ENCODE measurements at regions not wholly inside any gene's neighbourhood (a gene's known extent, or its start where the extent isn't known, plus 50 kb on each side); places are given as distances from the start of the nearest gene placed in this dataset.
A peak's percentile ranks its signal among the peaks of the same experiment; 100 is the strongest.

DNA sequence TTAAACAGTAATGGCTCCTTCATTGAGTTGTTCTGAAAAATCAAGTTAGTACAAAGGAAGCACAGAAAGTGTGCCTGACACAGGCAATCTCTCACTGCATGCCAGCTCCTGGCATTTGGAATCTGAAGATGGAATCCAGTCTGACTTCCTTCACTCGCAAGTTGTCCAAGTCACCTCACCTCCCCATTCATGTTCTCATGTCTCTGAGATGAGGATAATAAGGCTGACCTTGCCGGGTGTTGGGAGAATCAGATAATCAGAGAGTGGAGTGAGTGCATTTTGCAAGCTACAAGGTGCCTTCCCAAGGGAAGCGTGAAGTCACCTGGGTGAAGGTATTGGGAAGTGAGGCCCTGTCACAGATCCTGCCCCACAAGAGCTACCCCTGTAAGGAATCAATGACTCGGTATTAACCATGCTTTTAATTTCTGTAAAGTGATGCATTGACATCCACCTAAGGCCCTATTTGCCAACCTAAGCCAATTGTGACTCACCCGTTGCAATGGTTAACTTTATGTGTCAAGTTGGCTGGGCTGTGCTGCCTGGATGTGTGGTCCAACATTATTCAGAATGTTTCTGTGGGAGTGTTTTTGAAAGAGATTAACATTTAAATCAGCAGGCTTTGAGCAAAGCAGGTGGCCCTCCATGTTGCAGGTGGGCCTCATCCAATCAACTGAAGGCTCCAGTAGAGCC is 62.5 kb upstream of the TARBP1 start:
- Mint-ChIP-seq H3K36me3 (ENCODE audit: low read depth) (no peaks in the 10 kb centered on the region), H3K4me3 (no peak overlapping the region), H3K27me3 (peaks cover 5% of the 10 kb centered on the region), H3K27ac (no peak overlapping the region), H3K4me1 (ENCODE audit: low read depth) (peaks cover 33% of the 10 kb centered on the region), H3K9me3 (no peaks in the 10 kb centered on the region)
- intact Hi-C loops (cut with micrococcal nuclease) = no loop called here

- intact Hi-C loops (cut with micrococcal nuclease) = no loop called here
- Mint-ChIP-seq H3K36me3 (ENCODE audit: low read depth) (no peaks in the 10 kb centered on the region), H3K4me1 (ENCODE audit: low read depth) (peaks cover 33% of the 10 kb centered on the region), H3K4me3 (no peak overlapping the region), H3K9me3 (no peaks in the 10 kb centered on the region), H3K27ac (peak overlapping the region; percentile 31), H3K27me3 (peaks cover 5% of the 10 kb centered on the region)
Measured at GRCh38 chr1:234540404-234540762, 61.4 kb upstream of the TARBP1 start.

DNA sequence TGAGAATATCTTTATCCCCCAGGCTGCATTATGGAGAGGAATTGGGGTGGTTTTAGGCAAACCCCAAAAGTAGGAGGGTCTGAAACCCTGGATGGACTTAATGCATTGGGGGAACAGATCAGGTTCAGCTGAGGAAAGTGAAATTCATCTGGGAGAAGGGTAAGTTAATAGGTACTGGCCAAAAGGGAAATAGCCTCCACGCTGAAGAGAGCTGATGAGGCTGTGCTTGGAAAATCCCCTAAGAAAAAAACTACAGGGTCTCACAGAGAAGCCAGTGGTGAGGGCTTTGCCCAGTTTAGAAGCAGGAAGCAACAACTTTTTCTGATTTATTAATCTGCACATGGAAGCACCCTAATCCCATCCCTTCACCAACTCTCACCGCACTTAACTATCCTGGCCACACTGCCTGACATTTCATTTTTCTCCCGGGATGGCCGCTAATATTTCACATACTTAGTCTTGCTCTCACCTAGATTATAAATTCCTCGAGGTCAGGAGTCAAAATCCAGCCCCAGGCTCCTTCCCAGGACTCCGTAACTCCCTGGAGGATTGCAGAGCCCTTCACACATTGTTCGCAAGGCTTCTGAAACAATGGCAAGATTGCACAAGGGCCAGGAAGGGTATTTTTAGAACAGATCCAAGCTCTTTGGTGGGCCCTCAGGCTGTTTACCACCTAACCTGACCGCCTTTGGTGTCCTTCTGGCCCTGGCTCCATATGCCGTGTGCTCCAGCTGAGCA is 60.9 kb upstream of the TARBP1 start:
- Mint-ChIP-seq H3K4me1 (ENCODE audit: low read depth) (peaks cover 28% of the 10 kb centered on the region), H3K9me3 (no peaks in the 10 kb centered on the region), H3K4me3 (no peak overlapping the region), H3K36me3 (ENCODE audit: low read depth) (no peaks in the 10 kb centered on the region), H3K27ac (no peak overlapping the region), H3K27me3 (peaks cover 2% of the 10 kb centered on the region)
- intact Hi-C loops (cut with micrococcal nuclease) = no loop called here

DNA sequence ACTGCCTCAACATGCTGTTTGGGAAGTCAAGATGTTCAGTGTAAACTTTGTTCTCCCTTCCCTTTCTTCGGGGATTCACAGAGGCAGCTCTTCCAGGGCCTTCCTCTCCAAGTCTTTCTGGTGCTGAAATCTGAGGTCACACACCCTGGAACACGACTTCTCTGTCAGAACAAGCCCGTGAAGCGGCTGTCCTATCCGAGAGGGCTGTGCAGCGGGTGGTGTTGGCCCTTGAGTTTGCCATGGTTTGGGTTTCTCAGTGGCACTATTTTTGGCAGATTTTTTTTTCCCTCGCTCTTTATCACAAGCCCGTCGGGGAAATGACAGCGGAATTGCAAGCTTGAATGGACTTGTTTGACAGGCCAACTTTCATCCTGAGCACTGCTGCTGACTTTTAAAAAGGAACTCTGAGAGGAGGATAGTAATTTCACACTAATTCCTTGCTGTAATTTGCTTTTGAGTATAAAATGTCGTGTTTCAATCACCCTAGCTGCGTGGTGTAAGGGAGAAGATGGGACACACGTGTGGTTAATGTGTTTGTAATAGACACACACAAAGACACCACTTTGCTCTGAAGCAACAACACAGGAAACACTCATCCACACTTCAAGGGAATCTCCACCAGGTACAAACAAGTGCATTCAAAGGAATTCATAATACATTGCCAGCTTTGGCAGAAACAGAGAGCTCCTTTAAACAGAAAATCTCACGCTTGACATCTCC is 60.1 kb upstream of the TARBP1 start:
- H3K4me3 Mint-ChIP-seq = no peak overlapping the region
- H3K27me3 Mint-ChIP-seq = no peaks in the 10 kb centered on the region
- intact Hi-C loops (cut with micrococcal nuclease) = no loop called here
- H3K36me3 Mint-ChIP-seq (ENCODE audit: low read depth) = no peaks in the 10 kb centered on the region
- H3K27ac Mint-ChIP-seq = no peak overlapping the region
- peaks cover 24% of the 10 kb centered on the region for H3K4me1 Mint-ChIP-seq (ENCODE audit: low read depth)
- no peaks in the 10 kb centered on the region for H3K9me3 Mint-ChIP-seq

DNA sequence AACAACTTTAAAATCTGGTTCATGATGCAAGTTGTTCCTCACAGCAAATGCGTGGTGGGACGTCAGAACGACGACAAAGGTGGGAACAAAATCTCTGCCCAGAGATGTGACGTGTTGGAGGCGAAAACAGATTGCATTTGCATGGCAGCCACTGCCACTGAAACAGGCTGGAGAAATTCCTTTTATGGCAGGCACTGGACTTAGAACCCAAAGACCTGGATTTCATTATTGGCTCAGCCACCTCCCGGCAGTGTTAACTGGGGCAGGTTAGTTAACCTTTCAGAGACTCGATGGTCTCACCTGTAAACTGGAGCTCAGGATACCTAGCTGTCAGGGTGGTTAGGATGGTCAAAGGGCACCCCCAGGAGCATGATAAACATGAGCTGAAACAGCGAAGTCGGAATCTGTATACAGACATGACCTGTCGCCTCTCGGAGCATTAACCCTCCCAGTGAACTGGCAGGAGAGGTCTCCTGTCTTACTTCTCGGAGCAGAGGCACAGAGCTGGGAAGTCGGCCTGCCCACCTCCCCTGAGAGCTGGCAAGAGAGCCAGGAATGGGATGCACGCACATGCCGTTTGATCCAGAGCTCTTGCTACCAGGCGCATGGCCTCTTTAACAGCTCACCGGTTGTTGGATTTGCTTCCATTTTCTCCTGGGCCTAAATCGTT is 59.2 kb upstream of the TARBP1 start:
- H3K4me1 Mint-ChIP-seq (ENCODE audit: low read depth) = peaks cover 24% of the 10 kb centered on the region
- no peaks in the 10 kb centered on the region for H3K36me3 Mint-ChIP-seq (ENCODE audit: low read depth)
- no peak overlapping the region for H3K27ac Mint-ChIP-seq
- no peaks in the 10 kb centered on the region for H3K27me3 Mint-ChIP-seq
- H3K9me3 Mint-ChIP-seq = no peaks in the 10 kb centered on the region
- intact Hi-C loops (cut with micrococcal nuclease) = no loop called here
- H3K4me3 Mint-ChIP-seq = no peak overlapping the region

- no peaks in the 10 kb centered on the region for H3K9me3 Mint-ChIP-seq
- intact Hi-C loops (cut with micrococcal nuclease) = no loop called here
- no peaks in the 10 kb centered on the region for H3K27me3 Mint-ChIP-seq
- no peaks in the 10 kb centered on the region for H3K36me3 Mint-ChIP-seq (ENCODE audit: low read depth)
- peaks cover 33% of the 10 kb centered on the region for H3K4me1 Mint-ChIP-seq (ENCODE audit: low read depth)
- H3K27ac Mint-ChIP-seq = no peak overlapping the region
- no peak overlapping the region for H3K4me3 Mint-ChIP-seq
Measured at GRCh38 chr1:234537236-234537635, 58.3 kb upstream of the TARBP1 start.

DNA sequence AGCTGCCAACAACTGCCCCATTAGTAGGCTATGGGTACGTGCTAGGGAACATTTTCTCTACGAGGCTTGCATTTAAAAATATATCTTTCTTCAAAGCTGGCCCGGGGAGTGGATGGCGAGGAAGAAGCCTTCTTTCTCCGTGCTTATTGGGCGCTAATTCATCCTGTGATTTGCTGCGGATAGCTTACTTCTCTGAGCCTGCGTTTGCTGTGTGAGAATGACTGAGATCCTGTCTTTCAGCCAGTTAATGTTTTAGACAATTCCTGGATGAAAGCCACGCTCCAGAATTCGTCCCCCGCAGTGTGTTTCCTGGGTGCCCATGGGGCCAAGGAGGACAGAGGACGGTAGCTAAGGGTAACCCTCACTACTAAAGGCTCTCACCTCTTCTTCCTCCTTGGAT is 57.8 kb upstream of the TARBP1 start:
- H3K4me3 Mint-ChIP-seq = no peak overlapping the region
- peaks cover 37% of the 10 kb centered on the region for H3K4me1 Mint-ChIP-seq (ENCODE audit: low read depth)
- intact Hi-C loops (cut with micrococcal nuclease) = no loop called here
- H3K9me3 Mint-ChIP-seq = no peaks in the 10 kb centered on the region
- no peak overlapping the region for H3K27ac Mint-ChIP-seq
- H3K27me3 Mint-ChIP-seq = no peaks in the 10 kb centered on the region
- no peaks in the 10 kb centered on the region for H3K36me3 Mint-ChIP-seq (ENCODE audit: low read depth)

DNA sequence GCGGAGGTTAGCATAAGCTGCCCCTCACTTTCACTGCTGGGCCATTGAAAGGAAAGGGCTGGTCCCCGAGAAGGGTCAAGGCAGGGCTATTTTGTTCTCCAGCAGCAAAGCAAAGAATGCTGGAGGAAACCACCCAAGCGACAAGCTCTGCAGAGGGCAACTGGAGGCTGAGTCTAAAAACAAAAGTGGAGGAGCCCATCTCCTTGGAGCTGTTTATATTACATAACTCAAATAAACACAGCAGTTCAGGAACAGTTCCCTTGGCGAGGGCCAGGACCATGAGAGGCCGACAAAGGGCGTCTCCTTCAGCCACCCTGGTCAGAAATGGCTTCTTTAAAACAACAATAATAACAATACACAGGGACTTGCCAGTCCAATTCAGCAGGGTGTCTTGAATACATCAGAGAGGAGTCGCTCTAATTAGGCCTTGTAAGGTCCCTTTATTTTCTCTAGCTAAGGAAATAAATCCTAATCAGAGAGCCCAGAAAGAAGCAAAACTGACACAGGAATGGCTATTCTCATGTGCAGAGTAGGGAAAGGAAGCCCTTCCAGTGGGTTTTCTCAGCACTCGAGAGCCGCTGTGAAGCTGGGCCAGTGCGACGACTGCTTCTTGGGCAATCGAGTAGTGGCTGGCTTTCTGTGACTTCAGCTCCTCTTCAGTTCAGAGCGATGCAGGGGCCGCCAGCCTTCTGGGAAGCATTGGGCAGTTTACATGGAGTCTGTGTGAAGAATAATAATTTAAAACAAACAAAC is 57.0 kb upstream of the TARBP1 start:
- H3K36me3 Mint-ChIP-seq (ENCODE audit: low read depth) = no peaks in the 10 kb centered on the region
- H3K27ac Mint-ChIP-seq = no peak overlapping the region
- H3K27me3 Mint-ChIP-seq = no peaks in the 10 kb centered on the region
- no peak overlapping the region for H3K4me3 Mint-ChIP-seq
- H3K9me3 Mint-ChIP-seq = no peaks in the 10 kb centered on the region
- H3K4me1 Mint-ChIP-seq (ENCODE audit: low read depth) = peaks cover 44% of the 10 kb centered on the region
- intact Hi-C loops (cut with micrococcal nuclease) = no loop called here

GRCh38 chr1:234535218-234535617 is 56.2 kb upstream of the TARBP1 start:
- Mint-ChIP-seq H3K9me3 (no peaks in the 10 kb centered on the region), H3K4me3 (no peak overlapping the region), H3K27ac (no peak overlapping the region), H3K4me1 (ENCODE audit: low read depth) (peaks cover 49% of the 10 kb centered on the region), H3K27me3 (no peaks in the 10 kb centered on the region), H3K36me3 (ENCODE audit: low read depth) (no peaks in the 10 kb centered on the region)
- intact Hi-C loops (cut with micrococcal nuclease) = no loop called here

GRCh38 chr1:234533975-234534876 is 55.2 kb upstream of the TARBP1 start:
- peaks cover 44% of the 10 kb centered on the region for H3K4me1 Mint-ChIP-seq (ENCODE audit: low read depth)
- H3K4me3 Mint-ChIP-seq = no peak overlapping the region
- no peaks in the 10 kb centered on the region for H3K36me3 Mint-ChIP-seq (ENCODE audit: low read depth)
- H3K27me3 Mint-ChIP-seq = no peaks in the 10 kb centered on the region
- H3K9me3 Mint-ChIP-seq = no peaks in the 10 kb centered on the region
- no peak overlapping the region for H3K27ac Mint-ChIP-seq
- intact Hi-C loops (cut with micrococcal nuclease) = loop anchor here (5.0 kb wide), 1 partner anchor 37 kb away; no protein-coding TSS in a partner anchor

DNA sequence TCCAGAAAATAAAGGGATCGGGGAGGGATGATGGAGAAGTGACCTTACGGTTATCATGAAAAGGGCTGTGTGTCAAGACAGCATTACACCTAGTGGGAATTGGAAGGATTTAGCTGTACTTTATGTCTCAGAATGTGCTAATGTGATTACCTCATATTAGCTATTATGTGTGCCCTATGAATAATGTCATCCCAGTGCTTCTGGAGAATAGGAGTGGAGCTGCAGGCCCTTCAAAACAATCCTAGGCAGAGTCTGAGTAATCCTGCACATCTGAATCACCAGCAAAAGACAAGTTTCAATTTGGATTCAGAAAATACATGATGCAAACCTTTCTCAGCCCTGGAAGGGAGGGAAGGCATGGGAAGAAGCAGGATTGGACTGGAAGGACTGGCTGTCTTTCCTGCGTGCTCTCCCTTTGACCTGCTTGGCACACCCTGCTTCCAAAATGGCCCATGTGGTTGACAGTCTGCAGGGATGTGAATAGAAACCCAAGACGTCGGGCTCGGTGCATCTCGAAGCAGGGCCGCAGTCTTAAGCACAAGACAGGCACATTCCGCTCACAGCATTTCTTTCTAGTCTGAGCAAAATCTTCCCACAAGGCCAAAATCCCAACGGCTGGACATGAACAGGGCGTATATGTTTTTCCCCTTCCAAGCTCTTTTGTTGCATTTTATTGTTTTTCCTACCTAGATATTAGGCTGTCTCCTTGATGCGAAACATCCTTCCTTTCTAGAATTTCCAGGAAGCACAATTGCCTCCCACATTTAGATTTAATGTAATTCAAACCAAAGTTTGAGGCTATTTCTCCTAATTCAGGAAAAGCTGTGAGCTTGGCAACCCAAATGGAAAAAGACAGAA is 54.3 kb upstream of the TARBP1 start:
- H3K9me3 Mint-ChIP-seq = no peaks in the 10 kb centered on the region
- peak overlapping the region; percentile 65 for H3K27ac Mint-ChIP-seq
- intact Hi-C loops (cut with micrococcal nuclease) = loop anchor here (5.0 kb wide), 1 partner anchor 36 kb away; no protein-coding TSS in a partner anchor
- H3K4me3 Mint-ChIP-seq = no peak overlapping the region
- no peaks in the 10 kb centered on the region for H3K27me3 Mint-ChIP-seq
- peaks cover 54% of the 10 kb centered on the region for H3K4me1 Mint-ChIP-seq (ENCODE audit: low read depth)
- H3K36me3 Mint-ChIP-seq (ENCODE audit: low read depth) = no peaks in the 10 kb centered on the region

DNA sequence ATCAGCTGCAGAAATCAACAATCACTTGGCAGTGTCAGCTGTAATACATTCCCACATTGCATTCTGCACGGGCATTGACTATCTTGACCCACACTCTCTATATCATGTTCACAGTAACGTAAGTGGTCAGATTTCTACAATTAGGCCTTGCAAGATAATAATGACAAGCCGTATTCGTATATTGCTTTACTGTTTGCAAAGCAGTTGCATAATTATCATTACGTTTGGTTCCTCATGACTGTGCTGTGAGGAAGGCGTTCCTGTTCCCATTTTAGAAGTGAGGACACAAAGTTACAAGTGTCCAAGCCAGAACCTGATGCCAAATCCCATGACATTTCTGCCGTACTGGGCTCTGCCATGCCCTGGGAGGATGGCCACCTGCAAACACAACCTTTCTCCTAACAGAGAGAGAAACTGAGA is 53.5 kb upstream of the TARBP1 start:
- Mint-ChIP-seq H3K4me1 (ENCODE audit: low read depth) (peaks cover 59% of the 10 kb centered on the region), H3K36me3 (ENCODE audit: low read depth) (no peaks in the 10 kb centered on the region), H3K27ac (peak overlapping the region; percentile 65), H3K9me3 (no peaks in the 10 kb centered on the region), H3K27me3 (no peaks in the 10 kb centered on the region), H3K4me3 (no peak overlapping the region)
- intact Hi-C loops (cut with micrococcal nuclease) = loop anchor here (5.0 kb wide), 1 partner anchor 35 kb away; no protein-coding TSS in a partner anchor
